Neural cell (in vitro differentiated cells): ENCODE measurements at regions not wholly inside any gene's neighbourhood (a gene's known extent, or its start where the extent isn't known, plus 50 kb on each side); places are given as distances from the start of the nearest gene placed in this dataset.

ENCODE experiments used
- EZH2 ChIP-seq: fragments of 200-600, 300-800 bp; shearing (Covaris generic), sonication (generic); IDR thresholded peaks from 2 replicates; pipeline ENCODE4 v1.6.1; 2014; ENCODE audit warnings: antibody characterized with exemption, low read length, borderline replicate concordance, mild to moderate bottlenecking; ENCODE audit not compliant: insufficient read depth, poor library complexity, severe bottlenecking
- MXI1 ChIP-seq: fragments of 450-650 bp; conservative IDR thresholded peaks from 2 replicates; pipeline ENCODE4 v1.6.1; 2014; ENCODE audit warnings: antibody characterized with exemption, mild to moderate bottlenecking; ENCODE audit not compliant: poor library complexity, severe bottlenecking
- POLR2AphosphoS5 ChIP-seq: IDR thresholded peaks from 2 replicates; pipeline ENCODE4 v1.6.1; 2012
- RAD21 ChIP-seq: fragments of 450-650 bp; conservative IDR thresholded peaks from 2 replicates; pipeline ENCODE4 v1.6.1; 2014; ENCODE audit warnings: antibody characterized with exemption, mild to moderate bottlenecking, moderate library complexity
- SMC3 ChIP-seq: fragments of 450-650 bp; conservative IDR thresholded peaks from 2 replicates; pipeline ENCODE4 v1.6.1; 2014; ENCODE audit warnings: antibody characterized with exemption, mild to moderate bottlenecking, moderate library complexity; ENCODE audit not compliant: poor library complexity
- TAF1 ChIP-seq: IDR thresholded peaks from 2 replicates; pipeline ENCODE4 v1.6.1; 2012; ENCODE audit warnings: low read depth
- TF ChIP-seq, protein P1 (sequence below): fragments of 450-650 bp; IDR thresholded peaks from 2 replicates; pipeline ENCODE4 v1.5.1; 2014; ENCODE audit warnings: antibody characterized with exemption, mild to moderate bottlenecking, moderate library complexity; ENCODE audit not compliant: poor library complexity, severe bottlenecking
- TF ChIP-seq, protein P2 (sequence below): IDR thresholded peaks from 2 replicates; pipeline ENCODE4 v1.6.1; 2012; ENCODE audit warnings: borderline replicate concordance

DNA sequence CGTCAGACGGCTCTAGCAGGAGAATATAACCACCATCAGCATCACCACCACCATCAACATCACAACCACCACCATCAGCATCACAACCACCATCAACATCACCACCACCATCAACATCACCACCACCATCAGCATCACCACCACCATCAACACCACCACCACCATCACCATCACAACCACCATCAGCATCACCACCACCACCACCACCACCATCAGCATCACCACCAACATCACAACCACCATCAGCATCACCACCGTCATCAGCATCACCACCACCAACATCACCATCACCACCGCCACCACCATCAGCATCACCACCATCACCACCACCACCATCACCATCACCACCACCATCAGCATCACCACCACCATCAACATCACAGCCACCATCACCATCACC, 210.7 kb downstream of the C9orf50 start:
- TF ChIP-seq, protein P1, sequence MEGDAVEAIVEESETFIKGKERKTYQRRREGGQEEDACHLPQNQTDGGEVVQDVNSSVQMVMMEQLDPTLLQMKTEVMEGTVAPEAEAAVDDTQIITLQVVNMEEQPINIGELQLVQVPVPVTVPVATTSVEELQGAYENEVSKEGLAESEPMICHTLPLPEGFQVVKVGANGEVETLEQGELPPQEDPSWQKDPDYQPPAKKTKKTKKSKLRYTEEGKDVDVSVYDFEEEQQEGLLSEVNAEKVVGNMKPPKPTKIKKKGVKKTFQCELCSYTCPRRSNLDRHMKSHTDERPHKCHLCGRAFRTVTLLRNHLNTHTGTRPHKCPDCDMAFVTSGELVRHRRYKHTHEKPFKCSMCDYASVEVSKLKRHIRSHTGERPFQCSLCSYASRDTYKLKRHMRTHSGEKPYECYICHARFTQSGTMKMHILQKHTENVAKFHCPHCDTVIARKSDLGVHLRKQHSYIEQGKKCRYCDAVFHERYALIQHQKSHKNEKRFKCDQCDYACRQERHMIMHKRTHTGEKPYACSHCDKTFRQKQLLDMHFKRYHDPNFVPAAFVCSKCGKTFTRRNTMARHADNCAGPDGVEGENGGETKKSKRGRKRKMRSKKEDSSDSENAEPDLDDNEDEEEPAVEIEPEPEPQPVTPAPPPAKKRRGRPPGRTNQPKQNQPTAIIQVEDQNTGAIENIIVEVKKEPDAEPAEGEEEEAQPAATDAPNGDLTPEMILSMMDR, result no peak
- no peak for TF ChIP-seq POLR2AphosphoS5
- TF ChIP-seq, protein P2, sequence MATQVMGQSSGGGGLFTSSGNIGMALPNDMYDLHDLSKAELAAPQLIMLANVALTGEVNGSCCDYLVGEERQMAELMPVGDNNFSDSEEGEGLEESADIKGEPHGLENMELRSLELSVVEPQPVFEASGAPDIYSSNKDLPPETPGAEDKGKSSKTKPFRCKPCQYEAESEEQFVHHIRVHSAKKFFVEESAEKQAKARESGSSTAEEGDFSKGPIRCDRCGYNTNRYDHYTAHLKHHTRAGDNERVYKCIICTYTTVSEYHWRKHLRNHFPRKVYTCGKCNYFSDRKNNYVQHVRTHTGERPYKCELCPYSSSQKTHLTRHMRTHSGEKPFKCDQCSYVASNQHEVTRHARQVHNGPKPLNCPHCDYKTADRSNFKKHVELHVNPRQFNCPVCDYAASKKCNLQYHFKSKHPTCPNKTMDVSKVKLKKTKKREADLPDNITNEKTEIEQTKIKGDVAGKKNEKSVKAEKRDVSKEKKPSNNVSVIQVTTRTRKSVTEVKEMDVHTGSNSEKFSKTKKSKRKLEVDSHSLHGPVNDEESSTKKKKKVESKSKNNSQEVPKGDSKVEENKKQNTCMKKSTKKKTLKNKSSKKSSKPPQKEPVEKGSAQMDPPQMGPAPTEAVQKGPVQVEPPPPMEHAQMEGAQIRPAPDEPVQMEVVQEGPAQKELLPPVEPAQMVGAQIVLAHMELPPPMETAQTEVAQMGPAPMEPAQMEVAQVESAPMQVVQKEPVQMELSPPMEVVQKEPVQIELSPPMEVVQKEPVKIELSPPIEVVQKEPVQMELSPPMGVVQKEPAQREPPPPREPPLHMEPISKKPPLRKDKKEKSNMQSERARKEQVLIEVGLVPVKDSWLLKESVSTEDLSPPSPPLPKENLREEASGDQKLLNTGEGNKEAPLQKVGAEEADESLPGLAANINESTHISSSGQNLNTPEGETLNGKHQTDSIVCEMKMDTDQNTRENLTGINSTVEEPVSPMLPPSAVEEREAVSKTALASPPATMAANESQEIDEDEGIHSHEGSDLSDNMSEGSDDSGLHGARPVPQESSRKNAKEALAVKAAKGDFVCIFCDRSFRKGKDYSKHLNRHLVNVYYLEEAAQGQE, result no peak
- no peak for TF ChIP-seq EZH2
- no peak for TF ChIP-seq SMC3
- TF ChIP-seq RAD21, result no peak
- TF ChIP-seq TAF1, result no peak
- TF ChIP-seq MXI1, result no peak
